B cell (primary cell): ENCODE measurements at regions not wholly inside any gene's neighbourhood (a gene's known extent, or its start where the extent isn't known, plus 50 kb on each side); places are given as distances from the start of the nearest gene placed in this dataset.

ENCODE experiments used
- ATAC-seq: fragments of 200-7000 bp; cut with Tn5 transposase; one replicate; pipeline ENCODE4 v1.10.0; 2021; ENCODE audit warnings: low read depth, mild to moderate bottlenecking, moderate number of reproducible peaks, moderate library complexity
- CTCF ChIA-PET: fragments of 350-600 bp; sonication (Branson Sonifier 250); formaldehyde crosslinking; loops from one replicate; lab custom pipeline; 2021; ENCODE audit warnings: antibody characterized with exemption, inconsistent platforms; lab: Charles Lee
- POLR2A ChIA-PET: fragments of 350-600 bp; sonication (Branson Sonifier 250); formaldehyde crosslinking; loops from one replicate; lab custom pipeline; 2021; ENCODE audit warnings: antibody characterized with exemption; lab: Charles Lee
- DNase-seq: peaks from one replicate; pipeline ENCODE4 v3.0.0; 2013
- H2AFZ ChIP-seq: 2 replicates; pipeline ENCODE4 v1.6.1; 2012; ENCODE audit warnings: mild to moderate bottlenecking, low read depth, low read length; ENCODE audit not compliant: insufficient read depth, poor library complexity, severe bottlenecking
- H3K27ac ChIP-seq, 2 donors: 1 replicate in 1 of 2; 2 replicates in 1 of 2; pipeline ENCODE4 v1.5.1; 2012 to 2013; ENCODE audit warnings: low read length in 2 of 2, mild to moderate bottlenecking in 2 of 2, moderate library complexity in 1 of 2
- H3K27me3 ChIP-seq, 4 experiments: fragments of 200-600 bp in 1 of 4; sonication (generic) in 1 of 4; replicated peaks in 1 of 4; 1 replicate in 2 of 4; 2 replicates in 2 of 4; pipeline versions ENCODE4 v1.6.1 to v1.7.0; 2013 to 2016; ENCODE audit warnings: low read length in 3 of 4, mild to moderate bottlenecking in 2 of 4, mixed read lengths in 1 of 4, moderate library complexity in 1 of 4; ENCODE audit not compliant: insufficient read depth in 4 of 4, control insufficient read depth in 3 of 4; ENCODE audit errors: control extremely low read depth in 1 of 4
- H3K36me3 ChIP-seq, 2 experiments: replicated peaks in 1 of 2; 1 replicate in 1 of 2; 2 replicates in 1 of 2; pipeline versions ENCODE4 v1.6.1 to v1.7.1; 2013; ENCODE audit warnings: low read length in 1 of 2; ENCODE audit not compliant: insufficient read depth in 2 of 2, control insufficient read depth in 1 of 2; ENCODE audit errors: control extremely low read depth in 1 of 2, extremely low read depth in 1 of 2
- H3K4me1 ChIP-seq, 2 donors: fragments of 200-600 bp in 1 of 2; sonication (generic) in 1 of 2; 1 replicate in 1 of 2; 2 replicates in 1 of 2; pipeline versions ENCODE4 v1.5.1 to v1.6.1; 2013 to 2017; ENCODE audit warnings: low read length in 2 of 2; ENCODE audit not compliant: control insufficient read depth in 2 of 2, insufficient read depth in 2 of 2
- H3K4me2 ChIP-seq: replicated peaks from 2 replicates; pipeline ENCODE3; 2012; ENCODE audit warnings: mild to moderate bottlenecking, low read depth, low read length; ENCODE audit not compliant: poor library complexity, severe bottlenecking
- H3K4me3 ChIP-seq, 5 experiments: fragments of 200-600 bp in 1 of 5; sonication (generic) in 1 of 5; 1 replicate in 3 of 5; 2 replicates in 2 of 5; pipeline versions ENCODE4 v1.5.1 to v1.7.0; 2011 to 2016; ENCODE audit warnings: low read length in 4 of 5, mild to moderate bottlenecking in 4 of 5, low read depth in 2 of 5, control low read depth in 1 of 5, moderate library complexity in 1 of 5; ENCODE audit not compliant: insufficient read depth in 1 of 5; ENCODE audit errors: control extremely low read depth in 1 of 5, extremely low read depth in 1 of 5
- H3K79me2 ChIP-seq: fragments of 200-600 bp; sonication (generic); one replicate; pipeline ENCODE4 v1.6.0; 2016; ENCODE audit warnings: low read length; ENCODE audit not compliant: control insufficient read depth, insufficient read depth
- H3K9ac ChIP-seq: fragments of 200-600 bp; sonication (generic); 2 replicates; pipeline ENCODE4 v1.6.1; 2017; ENCODE audit warnings: mild to moderate bottlenecking, low read length, moderate library complexity
- H3K9me3 ChIP-seq, 3 donors: one replicate each; pipeline versions ENCODE4 v1.6.1 to v1.7.1; 2013; ENCODE audit warnings: low read length in 2 of 3; ENCODE audit not compliant: control insufficient read depth in 2 of 3, insufficient read depth in 1 of 3; ENCODE audit errors: control extremely low read depth in 1 of 3
- H4K20me1 ChIP-seq: 2 replicates; pipeline ENCODE4 v1.6.0; 2012; ENCODE audit warnings: mild to moderate bottlenecking, low read length; ENCODE audit not compliant: insufficient read depth, control insufficient read depth, poor library complexity, severe bottlenecking
- H3K27ac Mint-ChIP-seq: one replicate; pipeline ENCODE4 v1.8.0; 2021; ENCODE audit warnings: mixed read lengths
- H3K27me3 Mint-ChIP-seq: one replicate; pipeline ENCODE4 v1.8.0; 2021; ENCODE audit warnings: mixed read lengths
- H3K4me1 Mint-ChIP-seq: one replicate; pipeline ENCODE4 v1.8.0; 2021; ENCODE audit warnings: mixed read lengths
- H3K4me3 Mint-ChIP-seq: one replicate; pipeline ENCODE4 v1.8.0; 2021; ENCODE audit warnings: mixed read lengths
- H3K9me3 Mint-ChIP-seq: one replicate; pipeline ENCODE4 v1.8.0; 2022; ENCODE audit warnings: mixed read lengths; ENCODE audit not compliant: insufficient read depth
- EZH2 ChIP-seq: IDR thresholded peaks from 2 replicates; pipeline ENCODE4 v1.6.1; 2012; ENCODE audit warnings: borderline replicate concordance, low read depth, mild to moderate bottlenecking, moderate library complexity, low read length; ENCODE audit not compliant: insufficient read depth, poor library complexity, severe bottlenecking
- WGBS: methylation state at CpG from one replicate; pipeline ENCODE4 v1.1.5; 2013; ENCODE audit warnings: missing lambda C conversion rate; ENCODE audit not compliant: insufficient coverage; 5-methylcytosine and 5-hydroxymethylcytosine counted together
- intact Hi-C: fragments of 100-400 bp; cut with micrococcal nuclease; formaldehyde crosslinking; loops from one replicate; pipeline ENCODE4 v1.10.0; 2022
- TF ChIP-seq, protein P1 (sequence below): fragments of 200-600 bp; IDR thresholded peaks from one replicate; pipeline ENCODE4 v1.8.0; 2022; ENCODE audit warnings: antibody characterized with exemption, mild to moderate bottlenecking

GRCh38 chr6:120771019-120771418, 563.3 kb downstream of the TBC1D32 start:
- intact Hi-C loops = no loop called here
- H3K27ac Mint-ChIP-seq = no peak overlapping the region

DNA sequence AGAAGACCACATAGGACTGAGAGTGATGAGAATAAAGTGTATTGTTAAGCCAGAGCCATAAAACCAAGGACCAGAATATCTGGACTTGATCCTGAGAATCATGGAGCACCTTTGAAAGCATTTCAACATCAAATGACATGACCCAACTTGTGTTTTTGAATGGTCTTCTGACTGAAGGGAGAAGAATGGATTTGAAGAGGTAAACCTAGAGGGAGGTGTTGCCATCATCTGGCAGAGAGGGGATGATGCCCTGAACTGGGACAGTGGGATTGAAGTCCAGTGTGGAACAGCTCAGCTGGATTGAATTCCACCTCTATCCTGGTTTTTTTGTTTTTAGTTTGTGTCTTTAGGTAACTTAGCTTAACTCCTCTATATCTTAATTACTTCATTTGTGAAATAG, 570.0 kb downstream of the TBC1D32 start:
- Histone ChIP-seq H3K4me1 (no peaks in the 10 kb centered on the region), H2AFZ (no peak overlapping the region), H4K20me1 (no peaks in the 10 kb centered on the region), H3K9me3 (no peaks in the 10 kb centered on the region), H3K27me3 (no peaks in the 10 kb centered on the region), H3K36me3 (no peaks in the 10 kb centered on the region), H3K79me2 (no peaks in the 10 kb centered on the region), H3K4me3 (no peak overlapping the region), H3K27ac (no peak overlapping the region), H3K9ac (no peak overlapping the region), H3K4me2 (no peak overlapping the region)
- Mint-ChIP-seq H3K27ac (no peak overlapping the region), H3K27me3 (no peaks in the 10 kb centered on the region), H3K9me3 (no peaks in the 10 kb centered on the region), H3K4me1 (no peaks in the 10 kb centered on the region), H3K4me3 (no peak overlapping the region)
- DNase-seq = no peak
- TF ChIP-seq, protein P1, sequence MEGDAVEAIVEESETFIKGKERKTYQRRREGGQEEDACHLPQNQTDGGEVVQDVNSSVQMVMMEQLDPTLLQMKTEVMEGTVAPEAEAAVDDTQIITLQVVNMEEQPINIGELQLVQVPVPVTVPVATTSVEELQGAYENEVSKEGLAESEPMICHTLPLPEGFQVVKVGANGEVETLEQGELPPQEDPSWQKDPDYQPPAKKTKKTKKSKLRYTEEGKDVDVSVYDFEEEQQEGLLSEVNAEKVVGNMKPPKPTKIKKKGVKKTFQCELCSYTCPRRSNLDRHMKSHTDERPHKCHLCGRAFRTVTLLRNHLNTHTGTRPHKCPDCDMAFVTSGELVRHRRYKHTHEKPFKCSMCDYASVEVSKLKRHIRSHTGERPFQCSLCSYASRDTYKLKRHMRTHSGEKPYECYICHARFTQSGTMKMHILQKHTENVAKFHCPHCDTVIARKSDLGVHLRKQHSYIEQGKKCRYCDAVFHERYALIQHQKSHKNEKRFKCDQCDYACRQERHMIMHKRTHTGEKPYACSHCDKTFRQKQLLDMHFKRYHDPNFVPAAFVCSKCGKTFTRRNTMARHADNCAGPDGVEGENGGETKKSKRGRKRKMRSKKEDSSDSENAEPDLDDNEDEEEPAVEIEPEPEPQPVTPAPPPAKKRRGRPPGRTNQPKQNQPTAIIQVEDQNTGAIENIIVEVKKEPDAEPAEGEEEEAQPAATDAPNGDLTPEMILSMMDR = no peak
- no peak for TF ChIP-seq EZH2
- no peak for ATAC-seq
- ChIA-PET CTCF (no interaction called here), POLR2A (no interaction called here)
- intact Hi-C loops = no loop called here

More at GRCh38 chr6:120771019-120771418, 563.3 kb downstream of the TBC1D32 start:
- Histone ChIP-seq H4K20me1 (no peaks in the 10 kb centered on the region), H3K27ac (no peak overlapping the region), H3K36me3 (no peaks in the 10 kb centered on the region), H3K27me3 (no peaks in the 10 kb centered on the region), H3K9ac (no peak overlapping the region), H3K4me2 (no peak overlapping the region), H3K4me3 (no peak overlapping the region), H2AFZ (no peak overlapping the region), H3K4me1 (no peaks in the 10 kb centered on the region), H3K79me2 (no peaks in the 10 kb centered on the region), H3K9me3 (no peaks in the 10 kb centered on the region)
- TF ChIP-seq EZH2 = no peak
- TF ChIP-seq, protein P1 = no peak
- ChIA-PET CTCF (no interaction called here), POLR2A (no interaction called here)
- Mint-ChIP-seq H3K4me1 (no peaks in the 10 kb centered on the region), H3K27me3 (no peaks in the 10 kb centered on the region), H3K4me3 (no peak overlapping the region), H3K9me3 (no peaks in the 10 kb centered on the region)
- WGBS = no CpG with 5 or more reads among the region's 4 CpGs
- no peak for DNase-seq
- ATAC-seq = no peak
